ENCODE measurements at regions not wholly inside any gene's neighbourhood (a gene's known extent, or its start where the extent isn't known, plus 50 kb on each side); places are given as distances from the start of the nearest gene placed in this dataset.

DNA sequence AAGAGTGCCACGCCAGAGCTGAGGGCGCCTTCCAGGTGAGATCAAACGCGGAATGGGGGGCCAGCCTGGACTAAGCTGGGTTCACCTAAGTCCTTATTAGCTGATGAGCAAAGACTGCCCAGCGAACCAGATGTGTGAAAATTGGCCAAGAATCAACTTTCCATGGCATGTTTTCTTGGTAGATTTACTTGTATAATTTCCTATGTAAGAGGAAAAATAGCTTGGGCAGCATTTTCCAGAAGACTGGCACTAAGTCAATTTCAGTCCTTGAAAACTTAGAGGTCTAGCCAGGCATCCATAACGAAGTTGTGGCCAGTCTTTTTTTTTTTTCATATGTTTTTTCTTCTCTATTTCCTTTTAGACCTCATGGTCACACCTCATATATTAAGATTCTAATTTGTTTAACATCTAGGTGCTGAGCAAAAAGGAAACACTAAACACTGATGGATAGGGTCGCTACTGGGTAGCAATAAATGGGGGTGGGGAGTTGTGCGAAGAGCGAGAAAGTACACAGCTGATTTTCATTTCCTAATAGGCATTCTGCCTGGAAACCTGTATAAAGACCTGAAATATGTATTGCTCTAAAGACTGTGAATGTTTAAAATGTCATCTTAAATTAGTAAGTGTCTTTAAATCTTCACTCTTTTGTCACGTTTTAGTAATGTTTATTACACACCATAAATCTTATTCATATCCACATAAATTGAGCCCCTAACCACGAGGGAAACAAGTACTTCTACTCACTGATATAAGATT lies 188.8 kb downstream of the CD83 start:
- TF ChIP-seq EP300 (IDR thresholded peaks at IDR 0.05) (no peak), POLR2A (IDR thresholded peaks at IDR 0.05) (no peak)
- TF ChIP-seq, protein P1, sequence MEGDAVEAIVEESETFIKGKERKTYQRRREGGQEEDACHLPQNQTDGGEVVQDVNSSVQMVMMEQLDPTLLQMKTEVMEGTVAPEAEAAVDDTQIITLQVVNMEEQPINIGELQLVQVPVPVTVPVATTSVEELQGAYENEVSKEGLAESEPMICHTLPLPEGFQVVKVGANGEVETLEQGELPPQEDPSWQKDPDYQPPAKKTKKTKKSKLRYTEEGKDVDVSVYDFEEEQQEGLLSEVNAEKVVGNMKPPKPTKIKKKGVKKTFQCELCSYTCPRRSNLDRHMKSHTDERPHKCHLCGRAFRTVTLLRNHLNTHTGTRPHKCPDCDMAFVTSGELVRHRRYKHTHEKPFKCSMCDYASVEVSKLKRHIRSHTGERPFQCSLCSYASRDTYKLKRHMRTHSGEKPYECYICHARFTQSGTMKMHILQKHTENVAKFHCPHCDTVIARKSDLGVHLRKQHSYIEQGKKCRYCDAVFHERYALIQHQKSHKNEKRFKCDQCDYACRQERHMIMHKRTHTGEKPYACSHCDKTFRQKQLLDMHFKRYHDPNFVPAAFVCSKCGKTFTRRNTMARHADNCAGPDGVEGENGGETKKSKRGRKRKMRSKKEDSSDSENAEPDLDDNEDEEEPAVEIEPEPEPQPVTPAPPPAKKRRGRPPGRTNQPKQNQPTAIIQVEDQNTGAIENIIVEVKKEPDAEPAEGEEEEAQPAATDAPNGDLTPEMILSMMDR (IDR thresholded peaks at IDR 0.05) = no peak

Measured in sigmoid colon (tissue), 4 donors.